ENCODE measurements at regions not wholly inside any gene's neighbourhood (a gene's known extent, or its start where the extent isn't known, plus 50 kb on each side); places are given as distances from the start of the nearest gene placed in this dataset.

- TF ChIP-seq EZH2phosphoT487 (IDR thresholded peaks at IDR 0.05; ENCODE audit: low read depth): no peak
- TF ChIP-seq, protein P1, sequence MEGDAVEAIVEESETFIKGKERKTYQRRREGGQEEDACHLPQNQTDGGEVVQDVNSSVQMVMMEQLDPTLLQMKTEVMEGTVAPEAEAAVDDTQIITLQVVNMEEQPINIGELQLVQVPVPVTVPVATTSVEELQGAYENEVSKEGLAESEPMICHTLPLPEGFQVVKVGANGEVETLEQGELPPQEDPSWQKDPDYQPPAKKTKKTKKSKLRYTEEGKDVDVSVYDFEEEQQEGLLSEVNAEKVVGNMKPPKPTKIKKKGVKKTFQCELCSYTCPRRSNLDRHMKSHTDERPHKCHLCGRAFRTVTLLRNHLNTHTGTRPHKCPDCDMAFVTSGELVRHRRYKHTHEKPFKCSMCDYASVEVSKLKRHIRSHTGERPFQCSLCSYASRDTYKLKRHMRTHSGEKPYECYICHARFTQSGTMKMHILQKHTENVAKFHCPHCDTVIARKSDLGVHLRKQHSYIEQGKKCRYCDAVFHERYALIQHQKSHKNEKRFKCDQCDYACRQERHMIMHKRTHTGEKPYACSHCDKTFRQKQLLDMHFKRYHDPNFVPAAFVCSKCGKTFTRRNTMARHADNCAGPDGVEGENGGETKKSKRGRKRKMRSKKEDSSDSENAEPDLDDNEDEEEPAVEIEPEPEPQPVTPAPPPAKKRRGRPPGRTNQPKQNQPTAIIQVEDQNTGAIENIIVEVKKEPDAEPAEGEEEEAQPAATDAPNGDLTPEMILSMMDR (IDR thresholded peaks at IDR 0.05; ENCODE audit: low read depth, low read length): no peak
Observed at GRCh38 chr6:166031275-166031674, 136.4 kb downstream of the TBXT start.

Data from OCI-LY3 (cell line).